ENCODE measurements at regions not wholly inside any gene's neighbourhood (a gene's known extent, or its start where the extent isn't known, plus 50 kb on each side); places are given as distances from the start of the nearest gene placed in this dataset.

- no peaks in the 10 kb centered on the region for H3K9me3 ChIP-seq (ENCODE audit: control insufficient read depth in 1 of 2, insufficient read depth in 1 of 2, low read depth in 1 of 2, low read length in 2 of 2)
- H3K9me2 ChIP-seq (ENCODE audit: insufficient read depth) = no peaks in the 10 kb centered on the region
- H3K4me3 ChIP-seq (replicated peaks in 1 of 2; ENCODE audit: low read depth in 1 of 2, low read length in 2 of 2) = no peak overlapping the region
- no peaks in the 10 kb centered on the region for H3K79me2 ChIP-seq (ENCODE audit: insufficient read depth, low read length)
- H4K20me1 ChIP-seq (ENCODE audit: insufficient read depth) = no peaks in the 10 kb centered on the region
- no TSS peak for BruUV-seq (replicated peaks)
- RAD21 ChIA-PET (ENCODE audit: low non-redundant PET in 1 of 2, low total read pairs in 2 of 2, uncharacterized antibody in 2 of 2, unreplicated experiment in 2 of 2) = no interaction called here
- POLR2A ChIA-PET = no interaction called here
- no peak overlapping the region for H2AFZ ChIP-seq (ENCODE audit: low read depth, low read length, poor library complexity, severe bottlenecking)
- no peak for TF ChIP-seq FOSL1 (IDR thresholded peaks at IDR 0.05; ENCODE audit: low read depth)
- TF ChIP-seq SP1 (IDR thresholded peaks at IDR 0.05; ENCODE audit: low read depth) = no peak
- no peak for TF ChIP-seq TCF7L2 (IDR thresholded peaks at IDR 0.05; ENCODE audit: borderline replicate concordance, extremely low read depth, insufficient read depth, insufficient read length)
- no peak for TF ChIP-seq ATF3 (IDR thresholded peaks at IDR 0.05)
- ATAC-seq (no peak), DNase-seq (ENCODE audit: low read depth, low spot score) (no peak)
- no peaks in the 10 kb centered on the region for H3K36me3 ChIP-seq (ENCODE audit: control insufficient read depth in 1 of 2, insufficient read depth in 2 of 2, low read length in 2 of 2)
- H3K27ac ChIP-seq (ENCODE audit: low read depth, low read length) = no peak overlapping the region
- peaks cover 25% of the 10 kb centered on the region; the same call in 1 of the 2 replicates for H3K27me3 ChIP-seq (ENCODE audit: insufficient read depth, low read length)
- no peak overlapping the region for H3K4me2 ChIP-seq (ENCODE audit: low read length)
- intact Hi-C loops (cut with micrococcal nuclease) = no loop called here
- no peak overlapping the region for H3K9ac ChIP-seq (ENCODE audit: low read length)
- H3K4me1 ChIP-seq (ENCODE audit: control insufficient read depth in 1 of 2, insufficient read depth in 2 of 2, low read length in 2 of 2) = peaks cover 0 to 9% of the 10 kb centered on the region in 2 experiments; a peak in 2 of 4 replicates
- CTCF ChIA-PET = no interaction called here
Measured at GRCh38 chr3:193809106-193809505, 216.1 kb downstream of the OPA1 start.

GRCh38 chr3:193812078-193812725 lies 219.2 kb downstream of the OPA1 start:
- Histone ChIP-seq H3K4me3 (replicated peaks in 1 of 2; ENCODE audit: low read depth in 1 of 2, low read length in 2 of 2) (no peak overlapping the region), H3K36me3 (ENCODE audit: control insufficient read depth in 1 of 2, insufficient read depth in 2 of 2, low read length in 2 of 2) (no peaks in the 10 kb centered on the region), H3K9ac (ENCODE audit: low read length) (no peak overlapping the region), H3K4me1 (ENCODE audit: control insufficient read depth in 1 of 2, insufficient read depth in 2 of 2, low read length in 2 of 2) (no peaks in the 10 kb centered on the region), H2AFZ (ENCODE audit: low read depth, low read length, poor library complexity, severe bottlenecking) (no peak overlapping the region), H3K79me2 (ENCODE audit: insufficient read depth, low read length) (no peaks in the 10 kb centered on the region), H4K20me1 (ENCODE audit: insufficient read depth) (no peaks in the 10 kb centered on the region), H3K9me3 (ENCODE audit: control insufficient read depth in 1 of 2, insufficient read depth in 1 of 2, low read depth in 1 of 2, low read length in 2 of 2) (no peaks in the 10 kb centered on the region), H3K4me2 (ENCODE audit: low read length) (no peak overlapping the region), H3K27ac (ENCODE audit: low read depth, low read length) (no peak overlapping the region), H3K9me2 (ENCODE audit: insufficient read depth) (no peaks in the 10 kb centered on the region), H3K27me3 (ENCODE audit: insufficient read depth, low read length) (0 out of 2 replicates have a peak, but pooled peaks cover 6% of the 10 kb centered on the region)
- no TSS peak for BruUV-seq (replicated peaks)
- ChIA-PET RAD21 (ENCODE audit: low non-redundant PET in 1 of 2, low total read pairs in 2 of 2, uncharacterized antibody in 2 of 2, unreplicated experiment in 2 of 2) (no interaction called here), POLR2A (no interaction called here), CTCF (no interaction called here)
- TF ChIP-seq ATF3 (IDR thresholded peaks at IDR 0.05) (no peak), CBX3 (IDR thresholded peaks at IDR 0.05; ENCODE audit: low read depth) (no peak)
- DNase-seq (ENCODE audit: low read depth, low spot score) (no peak), ATAC-seq (no peak)
- intact Hi-C loops (cut with micrococcal nuclease) = no loop called here
